ENCODE measurements at regions not wholly inside any gene's neighbourhood (a gene's known extent, or its start where the extent isn't known, plus 50 kb on each side); places are given as distances from the start of the nearest gene placed in this dataset.
"Not testable (repeated sequence)": the region's sequence is repeated elsewhere in the genome, so short reads cannot be mapped to it uniquely, and the experiment has no call there.

GRCh38 chr12:111124183-111124582, 203.8 kb upstream of the MYL2 start:
- in situ Hi-C loops (cut with MboI; ENCODE audit: low sequenced_read_pairs), result no loop called here

GRCh38 chr12:111123390-111123789, 203.0 kb upstream of the MYL2 start:
- in situ Hi-C loops (cut with MboI; ENCODE audit: low sequenced_read_pairs), result no loop called here

GRCh38 chr12:111122458-111122878, 202.1 kb upstream of the MYL2 start:
- in situ Hi-C loops (cut with MboI; ENCODE audit: low sequenced_read_pairs), result no loop called here

GRCh38 chr12:111121840-111122239, 201.5 kb upstream of the MYL2 start:
- in situ Hi-C loops (cut with MboI; ENCODE audit: low sequenced_read_pairs), result no loop called here

- in situ Hi-C loops (cut with MboI; ENCODE audit: low sequenced_read_pairs), result no loop called here
Observed at GRCh38 chr12:111120578-111120977, 200.2 kb upstream of the MYL2 start.

GRCh38 chr12:111117017-111117416, 196.6 kb upstream of the MYL2 start:
- in situ Hi-C loops (cut with MboI; ENCODE audit: low sequenced_read_pairs), result no loop called here

- in situ Hi-C loops (cut with MboI; ENCODE audit: low sequenced_read_pairs), result not testable (repeated sequence)
Observed at GRCh38 chr12:111113313-111113712, 192.9 kb upstream of the MYL2 start.

- in situ Hi-C loops (cut with MboI; ENCODE audit: low sequenced_read_pairs), result no loop called here
Observed at GRCh38 chr12:111112311-111113098, 192.1 kb upstream of the MYL2 start.

- in situ Hi-C loops (cut with MboI; ENCODE audit: low sequenced_read_pairs), result no loop called here
Observed at GRCh38 chr12:111111681-111112080, 191.3 kb upstream of the MYL2 start.

- in situ Hi-C loops (cut with MboI; ENCODE audit: low sequenced_read_pairs), result no loop called here
Observed at GRCh38 chr12:111110556-111110955, 190.2 kb upstream of the MYL2 start.

GRCh38 chr12:111108726-111109125, 188.3 kb upstream of the MYL2 start:
- in situ Hi-C loops (cut with MboI; ENCODE audit: low sequenced_read_pairs), result no loop called here

GRCh38 chr12:111107392-111108178, 187.2 kb upstream of the MYL2 start:
- in situ Hi-C loops (cut with MboI; ENCODE audit: low sequenced_read_pairs), result no loop called here

GRCh38 chr12:111105294-111105693, 184.9 kb upstream of the MYL2 start:
- in situ Hi-C loops (cut with MboI; ENCODE audit: low sequenced_read_pairs), result no loop called here

- in situ Hi-C loops (cut with MboI; ENCODE audit: low sequenced_read_pairs), result no loop called here
Observed at GRCh38 chr12:111103583-111103982, 183.2 kb upstream of the MYL2 start.

- in situ Hi-C loops (cut with MboI; ENCODE audit: low sequenced_read_pairs), result no loop called here
Observed at GRCh38 chr12:111102102-111102739, 181.8 kb upstream of the MYL2 start.

GRCh38 chr12:111101003-111101402, 180.6 kb upstream of the MYL2 start:
- in situ Hi-C loops (cut with MboI; ENCODE audit: low sequenced_read_pairs), result no loop called here

GRCh38 chr12:111100554-111100953, 180.2 kb upstream of the MYL2 start:
- in situ Hi-C loops (cut with MboI; ENCODE audit: low sequenced_read_pairs), result no loop called here

- in situ Hi-C loops (cut with MboI; ENCODE audit: low sequenced_read_pairs), result no loop called here
Observed at GRCh38 chr12:111100003-111100402, 179.6 kb upstream of the MYL2 start.

- in situ Hi-C loops (cut with MboI; ENCODE audit: low sequenced_read_pairs), result no loop called here
Observed at GRCh38 chr12:111099186-111099585, 178.8 kb upstream of the MYL2 start.

- in situ Hi-C loops (cut with MboI; ENCODE audit: low sequenced_read_pairs), result no loop called here
Observed at GRCh38 chr12:111094157-111095010, 174.0 kb upstream of the MYL2 start.

All from HL-60/S4 treated with retinoic acid at 250 ng/mL for 4 days and 3 days (cell line).